RWPE1 (cell line): ENCODE measurements at regions not wholly inside any gene's neighbourhood (a gene's known extent, or its start where the extent isn't known, plus 50 kb on each side); places are given as distances from the start of the nearest gene placed in this dataset.

Experiments
- CTCF ChIA-PET: fragments of 350-600 bp; sonication (Branson Sonifier 250); formaldehyde crosslinking; extraction: SDS; loops from one replicate; lab custom pipeline; 2021; lab: Yijun Ruan, JAX
- POLR2A ChIA-PET: fragments of 400-600 bp; formaldehyde crosslinking; extraction: SDS; loops from one replicate; lab custom pipeline; 2020; ENCODE audit warnings: antibody characterized with exemption; ENCODE audit not compliant: low non-redundant PET; lab: Yijun Ruan, JAX
- DNase-seq: peaks from one replicate; pipeline ENCODE4 v3.0.0; 2012; ENCODE audit warnings: low spot score
- H3K27ac ChIP-seq: fragments of 450-650 bp; 2 replicates; pipeline ENCODE4 v1.5.1; 2017
- CTCF ChIP-seq: fragments of 450-650 bp; conservative IDR thresholded peaks from 2 replicates; pipeline ENCODE4 v1.5.1; 2017; ENCODE audit warnings: low read depth, mild to moderate bottlenecking

DNA sequence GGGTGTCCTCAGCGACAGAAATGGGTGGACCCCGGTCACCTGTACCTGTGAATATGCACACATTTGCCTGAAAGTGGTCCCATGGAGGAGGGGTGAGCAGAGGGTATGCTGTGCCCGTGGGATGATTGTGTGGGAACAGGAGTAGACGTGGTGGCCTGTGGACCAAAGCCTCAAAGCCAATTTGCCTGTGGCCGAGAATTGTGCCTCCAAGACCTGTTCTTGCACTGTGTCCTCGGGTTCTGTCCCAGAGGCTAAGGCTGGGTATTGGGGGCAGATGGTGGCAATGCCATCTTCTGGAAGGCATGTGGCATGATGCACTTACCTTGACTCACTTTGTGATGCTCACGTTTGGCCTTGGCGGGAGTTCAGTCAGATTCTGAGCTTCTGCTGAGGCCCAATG lies 351.0 kb downstream of the TCERG1L start:
- H3K27ac ChIP-seq = no peak overlapping the region
- CTCF ChIA-PET = no interaction called here
- POLR2A ChIA-PET = no interaction called here

GRCh38 chr10:130961506-130962239 lies 349.8 kb downstream of the TCERG1L start:
- POLR2A ChIA-PET = no interaction called here
- CTCF ChIA-PET = no interaction called here
- DNase-seq = no peak
- no peak overlapping the region for H3K27ac ChIP-seq
- TF ChIP-seq CTCF = no peak

More for the DNA sequence above, 351.0 kb downstream of the TCERG1L start:
- no peak for DNase-seq
- TF ChIP-seq CTCF = no peak

GRCh38 chr10:130962240-130963051 lies 349.1 kb downstream of the TCERG1L start:
- no peak for DNase-seq
- ChIA-PET POLR2A (no interaction called here), CTCF (no interaction called here)
- no peak for TF ChIP-seq CTCF
- no peak overlapping the region for H3K27ac ChIP-seq

DNA sequence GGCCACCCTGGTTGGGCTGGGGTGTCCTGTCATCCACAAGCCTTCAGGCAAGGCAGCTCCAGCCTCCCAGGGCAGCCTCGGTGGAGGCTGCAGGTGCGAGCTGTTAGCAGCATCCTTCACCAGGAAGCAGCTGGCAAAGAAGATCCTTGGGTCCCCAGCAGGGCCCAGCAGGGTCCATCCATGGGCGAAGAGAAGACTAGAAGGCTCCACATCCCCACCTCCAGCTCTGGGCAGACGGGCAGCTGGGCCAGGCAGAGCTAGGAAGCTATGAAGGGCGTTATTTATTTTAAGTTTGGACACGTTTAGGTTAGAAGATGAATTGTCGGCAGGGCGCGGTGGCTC lies 348.5 kb downstream of the TCERG1L start:
- H3K27ac ChIP-seq = no peak overlapping the region
- ChIA-PET CTCF (no interaction called here), POLR2A (no interaction called here)
- DNase-seq = no peak
- no peak for TF ChIP-seq CTCF

DNA sequence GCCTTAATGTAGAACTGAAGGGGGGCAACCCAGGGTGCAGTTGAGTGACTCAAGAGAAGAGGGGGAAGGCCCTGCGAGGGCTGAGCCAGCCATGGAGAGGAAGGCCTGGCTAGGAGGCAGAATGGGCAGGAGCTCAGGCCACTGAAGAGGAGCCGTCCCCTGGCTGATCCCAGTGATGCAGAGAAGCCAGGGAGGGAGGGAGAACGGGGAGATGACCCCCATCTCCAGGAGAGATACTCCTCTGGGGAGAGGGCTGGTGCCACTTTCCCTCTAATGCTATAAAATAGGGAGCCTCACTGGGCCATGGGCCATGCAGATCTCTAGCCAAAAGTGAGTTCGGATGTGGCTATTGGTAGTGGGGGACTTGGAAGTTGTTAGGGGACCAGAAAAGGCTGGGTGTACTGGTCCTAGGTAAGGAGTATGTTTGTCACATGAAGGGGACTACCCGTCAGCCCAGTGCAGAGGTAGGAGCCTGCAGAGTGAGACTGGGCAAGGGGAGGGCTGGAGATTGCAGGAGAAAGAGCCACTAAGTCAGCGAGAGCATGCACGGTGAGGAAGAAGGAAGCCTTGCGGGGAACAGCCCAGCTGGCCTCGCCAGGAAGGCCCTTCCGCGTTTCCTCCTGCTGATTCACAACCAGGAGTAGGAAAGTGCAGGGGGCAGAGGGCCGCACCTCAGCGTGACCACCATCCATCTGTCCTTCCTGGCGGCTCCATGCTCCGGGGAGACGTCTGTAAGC lies 347.6 kb downstream of the TCERG1L start:
- POLR2A ChIA-PET = no interaction called here
- TF ChIP-seq CTCF = no peak
- H3K27ac ChIP-seq = no peak overlapping the region
- CTCF ChIA-PET = interaction anchor here (0.6 kb wide), 1 partner anchor 186 kb away, joined by 3 read pairs; no protein-coding TSS in a partner anchor
- DNase-seq = no peak

GRCh38 chr10:130964771-130965170 lies 346.8 kb downstream of the TCERG1L start:
- TF ChIP-seq CTCF = no peak
- POLR2A ChIA-PET = no interaction called here
- CTCF ChIA-PET = no interaction called here
- no peak overlapping the region for H3K27ac ChIP-seq
- no peak for DNase-seq
